GM21717 (cell line): ENCODE measurements at regions not wholly inside any gene's neighbourhood (a gene's known extent, or its start where the extent isn't known, plus 50 kb on each side); places are given as distances from the start of the nearest gene placed in this dataset.

Source experiments
- ATAC-seq: cut with Tn5 transposase; IDR thresholded peaks from one replicate; pipeline ENCODE4 v1.9.1; 2021; ENCODE audit warnings: mild to moderate bottlenecking, moderate library complexity; ENCODE audit not compliant: unreplicated experiment

DNA sequence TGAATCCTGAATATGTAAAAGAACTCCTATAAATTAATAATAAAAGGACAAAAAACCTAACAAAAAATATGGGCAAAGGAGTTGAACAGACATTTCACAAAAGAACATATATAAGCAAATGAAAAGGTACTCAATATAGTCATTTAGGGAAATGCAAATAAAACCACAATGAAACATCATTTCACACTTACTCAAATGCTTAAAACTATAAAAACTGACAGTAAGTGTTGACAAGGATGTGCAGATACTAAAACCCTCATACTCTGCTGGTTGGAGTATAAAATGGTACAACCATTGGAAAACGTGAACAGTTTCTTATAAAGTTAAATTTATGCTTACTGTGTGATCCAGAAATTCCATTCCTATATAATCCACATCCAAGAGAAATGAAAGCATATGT, 247.1 kb downstream of the GXYLT1 start:
- no peak for ATAC-seq

DNA sequence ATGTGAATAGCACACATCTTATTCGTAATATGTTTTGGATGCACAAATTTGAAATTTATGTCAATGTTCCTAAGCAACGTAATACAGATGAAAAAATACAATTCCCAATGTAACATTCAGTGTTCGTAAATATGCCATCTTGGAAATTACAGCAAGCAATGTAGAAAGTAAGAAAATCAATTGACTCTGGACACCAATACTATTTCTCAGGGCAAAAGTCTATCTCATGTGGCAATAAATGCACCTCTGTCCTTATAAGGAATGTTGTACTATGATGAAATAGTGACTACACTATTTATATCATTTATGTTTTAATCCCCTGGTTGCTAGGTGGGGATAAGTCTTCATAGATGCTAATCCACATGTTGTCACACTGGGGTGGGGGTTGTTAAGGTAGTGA, 251.2 kb downstream of the GXYLT1 start:
- ATAC-seq: no peak

DNA sequence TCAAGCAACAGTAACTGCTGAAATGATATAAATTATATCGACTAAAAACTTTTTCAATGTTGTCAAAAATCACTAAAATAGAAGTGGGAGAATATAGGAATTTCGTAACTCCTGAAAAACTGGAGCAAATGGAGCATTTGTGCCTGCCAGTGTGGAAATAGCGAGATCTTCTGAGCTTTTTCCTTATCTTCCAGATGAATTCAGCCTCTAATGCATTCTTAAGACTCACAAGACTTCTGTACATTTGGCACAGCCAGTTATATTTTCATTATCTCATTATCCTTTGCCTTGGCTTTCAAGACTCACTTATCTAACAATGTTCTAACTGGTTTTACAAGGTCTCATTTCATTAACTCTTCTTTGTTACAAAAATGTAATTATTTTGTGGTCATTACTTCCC, 252.4 kb downstream of the GXYLT1 start:
- no peak for ATAC-seq

DNA sequence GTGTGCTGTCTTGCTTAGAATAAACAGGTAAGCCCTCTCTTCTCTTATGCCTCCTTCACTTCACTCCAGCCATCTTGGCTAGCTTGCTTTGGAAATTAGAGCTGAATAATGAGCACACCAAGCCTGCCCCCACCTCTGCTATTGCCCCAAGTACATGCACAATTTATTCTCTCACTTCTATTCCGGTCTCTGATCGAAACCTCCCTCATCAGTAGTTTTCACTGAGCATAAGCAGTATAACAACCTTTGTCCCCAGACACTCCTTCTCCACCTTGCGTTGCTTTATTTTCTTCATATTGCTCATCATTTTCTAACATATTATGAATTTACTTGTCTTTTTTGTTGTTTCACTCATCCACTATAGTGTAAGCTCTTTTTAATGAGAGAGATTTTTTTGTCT, 253.4 kb downstream of the GXYLT1 start:
- ATAC-seq: no peak

DNA sequence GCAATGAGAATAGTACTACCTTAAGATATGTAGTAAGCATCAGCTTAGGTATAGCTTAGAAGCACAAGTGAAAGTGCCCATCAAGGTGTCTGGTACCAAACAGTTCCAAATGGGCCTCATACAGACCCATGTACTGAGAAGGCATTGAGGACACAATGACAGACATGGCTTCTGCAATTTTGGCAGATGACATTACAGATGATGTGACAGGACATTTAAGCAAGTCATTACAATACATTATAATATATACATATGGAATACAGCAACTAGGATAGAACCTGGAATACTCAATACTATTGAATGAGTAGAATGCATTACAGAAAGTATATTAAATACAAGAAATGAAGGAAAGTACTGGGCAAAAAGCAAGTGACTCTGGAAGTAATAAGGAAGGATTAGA, 256.4 kb downstream of the GXYLT1 start:
- ATAC-seq: no peak

DNA sequence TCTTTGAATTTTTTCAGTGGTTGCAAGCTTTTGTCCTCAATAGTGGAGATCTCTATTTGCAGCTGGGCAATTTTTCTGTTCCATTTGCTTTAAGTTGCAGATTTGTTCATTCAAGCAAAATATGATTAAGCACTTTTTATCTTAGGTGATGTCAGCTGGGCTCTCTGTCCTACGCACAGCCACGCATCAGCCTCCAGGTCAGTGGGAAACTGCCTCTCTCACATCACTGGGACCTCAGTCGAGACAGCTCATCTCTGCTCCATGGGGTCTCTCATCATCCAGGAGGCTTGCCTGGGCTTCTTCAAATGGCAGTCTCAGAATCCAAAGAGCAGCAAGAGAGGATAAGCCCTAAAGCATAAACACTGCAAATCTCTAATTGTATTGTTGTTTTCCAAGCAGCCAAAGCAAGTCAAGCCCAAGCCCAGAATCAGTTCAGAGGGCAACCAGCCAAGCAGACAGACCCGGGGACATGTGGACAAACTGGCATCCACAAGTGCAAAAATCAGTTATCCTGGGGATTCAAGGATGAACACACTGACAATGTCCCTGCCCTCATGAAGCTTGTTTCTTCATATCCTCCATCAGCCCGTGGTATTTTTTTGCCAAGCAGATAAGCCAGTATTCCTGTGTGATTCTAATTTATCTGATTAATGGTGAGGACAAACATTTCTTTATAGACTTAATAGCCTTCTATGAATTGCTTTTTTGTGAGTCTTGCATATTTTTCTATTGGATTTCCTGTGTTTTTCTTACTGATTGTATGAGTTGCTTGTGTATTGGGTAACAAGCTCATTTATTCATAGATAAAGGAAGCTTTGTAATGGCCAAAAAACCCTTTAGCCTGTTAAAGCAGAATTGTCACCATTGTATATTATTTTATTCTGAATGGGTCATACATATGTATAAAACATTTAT, 262.5 kb downstream of the GXYLT1 start:
- no peak for ATAC-seq

DNA sequence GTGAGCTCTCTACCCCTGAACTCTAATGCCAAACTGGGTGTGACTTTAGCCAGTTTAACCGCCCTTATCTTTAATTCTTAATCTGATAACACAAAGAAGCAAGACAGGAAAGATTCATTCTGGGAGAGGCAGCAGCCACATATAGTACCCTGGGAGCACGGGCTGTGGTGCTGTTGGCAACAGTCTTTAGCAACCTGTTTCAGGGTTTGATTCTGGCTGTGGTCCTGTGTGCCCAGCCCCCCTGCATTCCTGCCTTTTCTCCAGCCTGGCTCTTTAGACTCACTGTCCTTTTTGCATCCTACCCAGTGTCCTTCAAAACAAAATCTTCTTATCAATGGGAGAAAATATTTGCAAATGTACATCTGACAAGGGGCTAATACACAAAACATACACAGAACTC, 275.2 kb downstream of the GXYLT1 start:
- no peak for ATAC-seq

DNA sequence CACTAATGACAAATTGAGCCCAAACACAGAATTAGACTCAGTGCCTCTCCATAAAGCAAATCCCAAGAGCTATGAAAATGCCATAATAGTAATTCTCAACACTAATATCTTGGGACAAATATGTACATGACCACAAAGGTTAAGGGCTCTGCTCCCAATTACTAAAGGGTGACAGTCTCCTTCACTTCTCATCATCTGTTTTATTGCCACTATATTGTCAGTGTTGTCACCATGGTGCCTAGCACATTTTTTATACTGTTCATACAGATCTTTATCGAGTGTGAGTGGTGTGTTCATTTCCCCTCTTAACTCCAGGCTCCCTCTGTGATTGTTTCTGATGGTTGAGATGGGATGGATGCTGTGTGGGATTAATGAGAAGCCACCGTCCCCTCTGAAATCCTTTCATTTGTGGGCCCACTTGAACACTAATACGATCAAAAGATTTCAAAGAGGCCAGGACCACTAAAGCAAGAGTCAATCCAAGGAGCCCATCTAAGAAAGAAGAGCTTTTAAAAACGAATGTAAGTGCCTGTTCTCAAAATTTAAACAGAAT, 277.7 kb downstream of the GXYLT1 start:
- ATAC-seq: no peak

DNA sequence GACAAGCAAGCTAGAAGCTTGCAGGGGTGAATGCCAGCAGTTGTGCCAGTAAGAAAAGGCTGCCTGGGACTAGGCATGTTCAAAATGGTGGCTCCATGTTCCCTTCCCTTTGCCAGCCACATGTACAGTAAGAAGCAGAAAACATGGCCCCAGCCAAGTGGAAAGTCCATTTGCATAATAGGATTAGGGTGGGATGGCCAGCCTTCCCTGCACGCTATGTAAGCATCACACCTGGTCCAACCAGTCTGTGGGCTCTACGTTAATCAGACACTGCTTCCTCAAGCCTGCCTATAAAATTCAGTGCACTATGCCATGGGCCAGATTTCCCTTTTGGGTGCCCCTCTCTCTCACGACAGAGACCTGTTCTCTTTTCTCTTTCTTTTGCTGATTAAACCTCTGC, 288.4 kb downstream of the GXYLT1 start:
- ATAC-seq: no peak

DNA sequence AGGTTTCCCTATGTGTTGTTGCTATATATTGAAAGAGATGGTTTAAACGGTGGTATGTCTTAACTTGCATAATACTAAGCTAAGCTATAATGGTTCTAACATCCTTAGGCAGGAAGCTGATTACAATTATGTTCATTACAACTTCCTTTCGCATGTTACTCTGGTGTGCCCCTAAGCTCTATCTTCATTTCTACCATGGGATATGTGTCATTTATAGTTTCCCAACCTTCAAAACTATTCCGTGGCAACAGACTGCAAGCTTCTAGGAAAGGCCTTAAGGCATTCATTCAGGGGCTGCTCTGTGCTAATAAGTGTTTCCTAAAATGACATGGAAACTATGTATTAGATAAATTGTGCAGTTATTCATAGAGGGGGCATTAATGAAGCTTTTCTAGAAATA, 294.6 kb downstream of the GXYLT1 start:
- no peak for ATAC-seq

DNA sequence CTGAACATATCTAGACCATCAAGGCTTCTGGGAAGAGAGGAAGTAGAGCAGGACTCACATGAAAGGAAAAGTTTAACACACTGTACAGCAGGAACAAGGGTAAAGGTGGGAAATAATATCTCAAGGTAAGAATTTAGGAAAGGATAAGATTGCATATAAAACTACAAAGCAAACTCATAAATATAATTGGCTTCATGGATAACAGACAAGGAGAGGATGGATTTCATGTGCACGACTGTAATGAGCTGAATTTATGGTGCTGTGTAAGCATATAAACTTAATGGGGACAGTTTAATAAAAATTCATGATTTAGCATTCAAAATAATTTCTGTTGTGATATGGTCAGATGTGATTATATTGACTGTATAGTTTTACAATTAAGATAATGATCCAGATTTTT, 298.0 kb downstream of the GXYLT1 start:
- no peak for ATAC-seq

DNA sequence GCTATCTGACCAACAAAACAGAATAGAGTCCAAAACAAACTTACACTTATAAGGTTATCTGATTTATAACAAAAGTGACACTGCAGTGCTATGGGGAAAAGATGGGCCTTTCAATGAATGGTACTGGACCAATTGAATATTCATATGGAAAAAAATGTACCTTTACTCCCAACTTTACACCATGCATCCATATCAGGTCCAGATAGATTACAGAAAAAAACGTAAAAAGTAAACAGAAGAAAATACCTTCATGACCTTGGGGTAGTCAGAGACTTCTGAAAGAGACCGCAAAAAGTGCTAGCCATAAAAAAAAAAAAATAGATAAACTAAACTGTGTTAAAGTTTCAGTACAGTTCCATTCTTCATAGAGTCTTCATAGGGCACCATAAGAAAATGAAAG, 308.3 kb downstream of the GXYLT1 start:
- no peak for ATAC-seq

DNA sequence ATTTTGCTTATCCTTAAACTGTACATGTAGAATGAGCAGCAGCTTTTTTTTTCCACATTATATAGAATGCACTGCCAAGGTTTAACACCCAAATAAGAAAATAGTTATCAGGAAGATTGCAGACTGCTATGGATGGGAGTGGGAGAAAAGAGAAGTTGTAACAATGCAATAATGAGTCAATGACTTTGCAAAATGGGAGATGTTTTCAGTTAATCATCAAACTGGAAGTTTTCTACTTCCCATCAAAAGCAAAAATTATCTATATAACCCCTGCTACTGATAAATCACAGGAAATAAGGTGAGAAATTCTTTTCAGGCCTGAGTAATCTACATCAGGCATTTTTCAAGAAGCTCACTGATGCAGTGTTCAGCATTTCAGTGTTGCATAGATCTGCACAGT, 309.1 kb downstream of the GXYLT1 start:
- ATAC-seq: no peak

DNA sequence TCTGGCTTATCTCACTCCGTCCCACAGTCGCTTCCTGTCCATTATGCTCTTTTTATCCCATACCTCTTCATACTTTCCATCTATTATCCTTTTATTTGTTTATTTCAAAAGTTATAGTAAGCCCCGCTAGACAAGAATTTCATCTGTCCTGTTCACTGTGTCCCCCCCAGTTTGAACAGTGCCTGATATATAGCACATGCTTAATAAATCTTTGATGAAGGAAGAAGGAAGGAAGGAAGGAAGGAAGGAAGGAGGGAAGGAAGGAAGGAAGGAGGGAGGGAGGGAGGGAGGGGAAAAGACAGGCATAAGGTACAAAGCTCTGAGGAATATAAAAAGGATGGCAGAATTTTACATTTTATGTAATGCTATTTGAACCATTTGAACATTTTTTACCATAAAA, 324.7 kb downstream of the GXYLT1 start:
- no peak for ATAC-seq

DNA sequence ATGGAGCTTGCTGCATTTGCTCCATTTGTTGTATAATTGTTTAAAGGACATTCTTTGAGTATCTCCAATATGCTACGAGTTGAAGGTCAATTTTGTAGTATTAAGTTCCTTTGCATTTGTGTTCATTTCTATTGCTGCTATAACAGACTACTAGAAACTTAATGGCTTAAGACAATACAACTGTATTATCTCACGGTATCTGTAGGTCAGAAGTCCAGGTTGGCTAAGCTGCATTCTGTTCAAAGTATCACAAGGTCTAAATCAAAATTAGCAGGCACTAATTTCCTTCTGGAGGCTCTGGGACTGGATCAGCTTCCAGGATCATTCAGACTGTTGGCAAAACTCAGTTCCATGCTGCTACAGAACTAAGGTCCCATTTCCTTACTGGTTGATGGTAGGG, 340.6 kb downstream of the GXYLT1 start:
- no peak for ATAC-seq

DNA sequence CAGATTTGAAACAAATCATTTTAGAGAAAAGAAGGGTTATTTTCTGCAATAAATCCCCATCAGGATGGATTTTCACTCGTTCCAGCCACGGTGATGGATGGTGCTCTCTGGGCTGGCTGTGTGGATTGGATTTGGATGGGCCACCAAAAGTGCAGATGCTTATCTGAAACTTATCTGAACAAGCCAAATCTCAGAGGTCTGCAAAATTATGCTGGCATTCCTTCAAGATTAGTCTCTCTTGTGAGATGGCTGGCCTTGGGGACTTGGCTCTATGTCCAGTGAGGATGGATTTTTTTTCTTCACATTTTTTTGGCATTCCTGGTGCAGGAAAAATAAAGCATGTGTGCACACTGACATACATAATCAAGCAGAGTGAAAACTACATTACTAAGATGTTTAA, 341.9 kb downstream of the GXYLT1 start:
- no peak for ATAC-seq

DNA sequence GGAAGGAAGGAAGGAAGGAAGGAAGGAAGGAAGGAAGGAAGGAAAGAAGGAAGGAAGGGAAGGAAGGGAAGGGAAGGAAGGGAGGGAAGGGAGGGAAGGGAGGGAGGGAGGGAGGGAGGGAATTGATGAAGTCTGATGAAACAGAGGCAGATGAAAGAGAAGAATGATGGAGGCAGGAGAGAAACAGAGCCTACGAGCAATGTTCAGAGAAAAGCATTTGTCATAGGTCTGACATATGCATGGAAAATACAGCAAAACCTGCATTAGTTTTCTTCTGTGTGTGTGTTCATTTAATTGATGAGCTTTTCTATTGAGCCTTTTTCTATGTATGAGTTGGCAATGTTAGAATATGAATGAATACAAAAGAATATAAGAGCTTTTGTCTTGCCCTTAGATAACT, 343.4 kb downstream of the GXYLT1 start:
- ATAC-seq: no peak

DNA sequence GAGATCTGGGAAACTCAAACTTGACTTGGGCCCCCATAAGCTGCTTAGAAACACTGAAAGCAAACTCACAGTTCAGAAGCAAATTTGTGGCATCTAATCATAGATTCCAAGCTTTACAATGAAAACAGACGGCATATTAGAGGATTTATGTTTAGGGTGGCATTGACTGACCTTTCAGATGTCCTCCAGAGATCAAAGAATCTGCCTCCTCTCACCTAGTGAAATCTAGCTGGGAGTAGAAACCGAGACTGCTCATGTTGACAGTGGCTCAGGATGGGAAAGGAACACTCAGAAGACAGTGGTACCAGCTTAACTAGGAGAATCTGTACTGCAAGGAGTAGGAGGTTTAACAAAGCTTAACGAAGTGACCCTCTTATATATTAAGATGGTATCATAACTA, 345.0 kb downstream of the GXYLT1 start:
- ATAC-seq: no peak

DNA sequence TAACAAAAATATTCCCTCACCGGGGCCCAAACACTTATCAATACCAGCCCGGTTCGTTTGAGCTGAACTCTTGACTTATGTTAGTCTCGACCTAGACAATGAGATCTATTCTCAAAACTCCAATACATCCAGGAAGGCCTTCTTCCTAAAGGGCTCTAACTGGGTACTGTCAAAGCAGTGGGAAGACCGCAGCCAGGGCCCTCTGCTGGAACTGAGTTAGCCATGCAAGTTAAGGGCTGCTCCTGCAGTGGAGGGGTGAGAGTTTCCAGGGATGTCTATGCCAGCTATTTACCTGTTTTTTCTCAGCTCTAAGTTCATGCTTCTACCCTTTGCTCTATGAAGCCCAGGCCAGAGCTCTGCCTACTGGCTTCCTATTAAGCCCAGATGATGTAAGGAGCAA, 348.8 kb downstream of the GXYLT1 start:
- ATAC-seq: no peak

DNA sequence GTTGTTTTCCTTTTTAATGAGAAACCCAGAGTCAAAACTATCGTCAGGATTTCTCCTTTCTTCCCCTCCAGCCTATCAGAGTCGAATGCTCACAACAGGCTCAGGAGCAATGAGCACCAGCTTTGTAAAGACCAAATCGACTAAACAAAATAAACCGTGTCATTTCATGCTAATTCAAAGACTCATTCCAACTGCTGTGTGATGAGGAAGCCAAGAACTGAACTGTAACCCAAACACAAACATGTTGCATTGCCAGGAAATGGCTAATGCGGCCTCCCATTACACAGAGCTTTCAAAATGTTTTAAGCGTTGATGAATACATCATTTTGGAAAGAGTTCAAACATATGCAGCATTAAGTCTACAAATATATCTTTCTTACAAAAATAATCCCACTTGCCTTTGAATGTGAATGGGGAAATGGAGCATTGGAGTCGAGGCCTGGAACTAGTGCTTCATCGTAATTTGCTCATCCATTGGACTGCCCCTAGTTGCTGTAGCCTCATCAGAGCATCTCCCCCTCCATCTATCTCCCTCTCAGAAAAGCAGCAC, 349.5 kb downstream of the GXYLT1 start:
- ATAC-seq: no peak

DNA sequence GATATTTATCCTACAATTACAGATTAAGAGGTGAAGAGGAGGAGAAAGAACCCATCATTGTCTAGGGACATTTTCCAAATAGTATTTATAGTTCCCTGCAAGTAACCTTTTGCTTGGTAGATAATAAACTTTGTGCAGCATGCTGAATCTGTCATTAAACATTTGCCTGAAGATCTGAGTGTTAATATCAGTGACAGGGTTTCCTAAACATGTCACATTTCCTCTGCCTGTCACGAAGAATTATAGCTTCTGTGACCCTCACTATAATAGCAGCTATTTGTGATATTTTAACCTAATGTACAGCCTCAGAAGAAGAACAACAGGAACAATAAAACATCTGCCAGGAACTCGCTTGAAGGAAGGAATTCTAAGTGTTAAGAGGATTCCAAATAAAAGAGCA, 350.3 kb downstream of the GXYLT1 start:
- ATAC-seq: no peak

DNA sequence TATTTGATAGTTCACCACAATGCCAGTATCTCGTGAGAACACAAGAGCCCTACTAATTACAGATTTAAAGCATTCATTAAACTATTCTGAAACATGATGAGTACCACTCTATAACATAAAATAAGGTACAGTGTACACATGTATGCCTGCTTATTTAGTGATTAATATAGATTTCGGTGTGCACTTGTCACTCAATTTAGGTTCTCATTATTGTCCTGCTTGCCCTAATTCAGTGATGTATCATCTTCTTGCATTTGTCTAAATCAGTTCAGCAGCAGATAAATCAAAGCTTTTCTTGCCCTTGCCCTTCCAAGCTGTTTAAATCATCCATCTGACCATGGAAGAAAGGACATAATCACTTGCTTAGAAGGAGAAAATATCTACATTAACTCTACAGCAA, 359.7 kb downstream of the GXYLT1 start:
- ATAC-seq: no peak
